Adrenal gland (tissue), 5 donors: ENCODE measurements at regions not wholly inside any gene's neighbourhood (a gene's known extent, or its start where the extent isn't known, plus 50 kb on each side); places are given as distances from the start of the nearest gene placed in this dataset.

ENCODE experiments used
- POLR2A ChIP-seq, 2 donors: fragments of 450-650 bp; IDR thresholded peaks; one replicate each; pipeline ENCODE4 v1.6.1; 2017; ENCODE audit warnings: antibody characterized with exemption in 2 of 2, mild to moderate bottlenecking in 2 of 2, moderate library complexity in 1 of 2
- TF ChIP-seq, protein P1 (sequence below), 6 experiments: fragments of 450-650 bp in 4 of 6; fragments of 200-600 bp in 2 of 6; sonication (generic) in 1 of 6; IDR thresholded peaks; 1 replicate in 5 of 6; 2 replicates in 1 of 6; pipeline versions ENCODE4 v1.5.1 to v1.8.0; 2016 to 2021; ENCODE audit warnings: antibody characterized with exemption in 6 of 6, mild to moderate bottlenecking in 2 of 6, moderate library complexity in 1 of 6
- donor health status: DM: no; HTN: no; CAD: no.

DNA sequence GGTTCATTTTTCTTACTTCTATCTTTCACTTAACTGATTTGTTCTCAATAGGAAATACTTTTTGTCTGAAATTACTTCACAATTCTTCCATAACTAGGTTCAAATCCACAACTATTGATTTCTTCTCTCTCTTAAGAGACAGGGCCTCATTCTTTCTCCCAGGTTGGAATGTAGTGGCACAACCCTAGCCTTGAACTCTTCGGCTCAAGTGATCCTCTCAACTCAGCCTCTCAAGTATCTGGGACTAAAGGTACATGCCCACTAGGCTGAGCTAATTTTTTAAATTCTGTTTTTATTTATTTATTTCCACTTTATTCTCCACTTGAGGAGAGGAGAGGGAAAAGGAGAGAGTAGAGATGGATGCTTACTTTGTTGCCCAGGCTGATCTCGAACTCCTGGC, 370.4 kb upstream of the PLXNA2 start:
- no peak for TF ChIP-seq POLR2A (IDR thresholded peaks at IDR 0.05)
- TF ChIP-seq, protein P1, sequence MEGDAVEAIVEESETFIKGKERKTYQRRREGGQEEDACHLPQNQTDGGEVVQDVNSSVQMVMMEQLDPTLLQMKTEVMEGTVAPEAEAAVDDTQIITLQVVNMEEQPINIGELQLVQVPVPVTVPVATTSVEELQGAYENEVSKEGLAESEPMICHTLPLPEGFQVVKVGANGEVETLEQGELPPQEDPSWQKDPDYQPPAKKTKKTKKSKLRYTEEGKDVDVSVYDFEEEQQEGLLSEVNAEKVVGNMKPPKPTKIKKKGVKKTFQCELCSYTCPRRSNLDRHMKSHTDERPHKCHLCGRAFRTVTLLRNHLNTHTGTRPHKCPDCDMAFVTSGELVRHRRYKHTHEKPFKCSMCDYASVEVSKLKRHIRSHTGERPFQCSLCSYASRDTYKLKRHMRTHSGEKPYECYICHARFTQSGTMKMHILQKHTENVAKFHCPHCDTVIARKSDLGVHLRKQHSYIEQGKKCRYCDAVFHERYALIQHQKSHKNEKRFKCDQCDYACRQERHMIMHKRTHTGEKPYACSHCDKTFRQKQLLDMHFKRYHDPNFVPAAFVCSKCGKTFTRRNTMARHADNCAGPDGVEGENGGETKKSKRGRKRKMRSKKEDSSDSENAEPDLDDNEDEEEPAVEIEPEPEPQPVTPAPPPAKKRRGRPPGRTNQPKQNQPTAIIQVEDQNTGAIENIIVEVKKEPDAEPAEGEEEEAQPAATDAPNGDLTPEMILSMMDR (IDR thresholded peaks at IDR 0.05) = no peak
